ENCODE measurements at regions not wholly inside any gene's neighbourhood (a gene's known extent, or its start where the extent isn't known, plus 50 kb on each side); places are given as distances from the start of the nearest gene placed in this dataset.

GRCh38 chr15:35876762-35877161, 330.8 kb upstream of the DPH6 start:
- Histone ChIP-seq H2BK120ac (ENCODE audit: low read depth, low read length) (no peak overlapping the region), H2BK5ac (ENCODE audit: low read depth, low read length, poor library complexity, severe bottlenecking) (no peak overlapping the region), H3K23ac (ENCODE audit: low read length in 2 of 2) (no peak overlapping the region), H3K9ac (ENCODE audit: low read length) (no peak overlapping the region), H3K27me3 (ENCODE audit: control insufficient read depth in 1 of 2, insufficient read depth in 1 of 2, low read length in 2 of 2) (no peaks in the 10 kb centered on the region), H3K18ac (ENCODE audit: low read depth in 1 of 2, low read length in 2 of 2) (no peak overlapping the region), H2BK15ac (ENCODE audit: low read depth, poor library complexity, severe bottlenecking) (no peak overlapping the region), H4K8ac (ENCODE audit: low read length) (peak overlapping the region; percentile 50), H3K4me3 (ENCODE audit: insufficient read depth in 1 of 2, low read depth in 1 of 2, low read length in 2 of 2) (no peak overlapping the region), H3K9me3 (ENCODE audit: control insufficient read depth, low read length) (no peaks in the 10 kb centered on the region), H2AK5ac (ENCODE audit: low read length, severe bottlenecking) (no peak overlapping the region), H2AFZ (ENCODE audit: low read depth, low read length) (no peak overlapping the region), H3K4ac (ENCODE audit: low read depth in 1 of 2, low read length in 2 of 2) (no peak overlapping the region), H2BK12ac (ENCODE audit: low read length in 2 of 2) (no peak overlapping the region), H3K27ac (ENCODE audit: low read length, poor library complexity, severe bottlenecking) (no peak overlapping the region), H3K4me1 (ENCODE audit: control insufficient read depth, insufficient read depth, low read depth, low read length) (no peaks in the 10 kb centered on the region), H4K91ac (ENCODE audit: low read length) (no peak overlapping the region), H3K79me1 (replicated peaks; ENCODE audit: low read length, poor library complexity, severe bottlenecking) (no peaks in the 10 kb centered on the region), H3K4me2 (ENCODE audit: low read length, poor library complexity, severe bottlenecking) (no peak overlapping the region), H3K14ac (ENCODE audit: low read length in 2 of 2) (no peak overlapping the region), H3K36me3 (ENCODE audit: control insufficient read depth in 1 of 2, insufficient read depth in 2 of 2, low read depth in 1 of 2, low read length in 2 of 2) (no peaks in the 10 kb centered on the region)
- 98% methylated on average over 3 of the region's 4 CpGs for WGBS
- no peak for DNase-seq

DNA sequence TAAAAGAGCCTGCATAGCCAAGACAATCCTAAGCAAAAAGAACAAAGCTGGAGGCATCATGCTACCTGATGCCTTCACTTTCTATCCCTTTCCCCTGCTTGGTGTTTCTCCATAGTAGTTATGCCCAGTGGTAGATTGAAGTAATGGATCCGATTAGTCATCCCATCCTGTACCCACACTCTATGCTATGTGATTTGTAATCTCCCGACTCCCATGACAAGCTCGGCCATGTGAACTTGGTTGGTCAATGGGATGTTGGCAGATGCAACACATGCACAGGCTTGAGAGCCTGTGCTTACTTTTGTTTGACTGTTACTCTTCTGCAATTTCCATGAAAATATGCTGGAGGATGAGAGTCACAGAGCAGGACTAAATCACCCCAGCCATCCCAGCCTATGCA, 334.9 kb upstream of the DPH6 start:
- no peaks in the 10 kb centered on the region for H3K4me1 ChIP-seq (ENCODE audit: control insufficient read depth, insufficient read depth, low read depth, low read length)
- no peak for DNase-seq
- no peak overlapping the region for H2BK12ac ChIP-seq (ENCODE audit: low read length in 2 of 2)
- H2BK5ac ChIP-seq (ENCODE audit: low read depth, low read length, poor library complexity, severe bottlenecking) = no peak overlapping the region
- no peak overlapping the region for H2AK5ac ChIP-seq (ENCODE audit: low read length, severe bottlenecking)
- no peak overlapping the region for H4K8ac ChIP-seq (ENCODE audit: low read length)
- H2BK15ac ChIP-seq (ENCODE audit: low read depth, poor library complexity, severe bottlenecking) = no peak overlapping the region
- H3K4me2 ChIP-seq (ENCODE audit: low read length, poor library complexity, severe bottlenecking) = no peak overlapping the region
- no peaks in the 10 kb centered on the region for H3K9me3 ChIP-seq (ENCODE audit: control insufficient read depth, low read length)
- no peak overlapping the region for H2AFZ ChIP-seq (ENCODE audit: low read depth, low read length)
- no peak overlapping the region for H3K23ac ChIP-seq (ENCODE audit: low read length in 2 of 2)
- H3K18ac ChIP-seq (ENCODE audit: low read depth in 1 of 2, low read length in 2 of 2) = no peak overlapping the region
- no peak overlapping the region for H3K9ac ChIP-seq (ENCODE audit: low read length)
- H3K27me3 ChIP-seq (ENCODE audit: control insufficient read depth in 1 of 2, insufficient read depth in 1 of 2, low read length in 2 of 2) = no peaks in the 10 kb centered on the region
- H3K4ac ChIP-seq (ENCODE audit: low read depth in 1 of 2, low read length in 2 of 2) = no peak overlapping the region
- H2BK120ac ChIP-seq (ENCODE audit: low read depth, low read length) = no peak overlapping the region
- no peaks in the 10 kb centered on the region for H3K79me1 ChIP-seq (replicated peaks; ENCODE audit: low read length, poor library complexity, severe bottlenecking)
- no peak overlapping the region for H3K4me3 ChIP-seq (ENCODE audit: insufficient read depth in 1 of 2, low read depth in 1 of 2, low read length in 2 of 2)
- H3K36me3 ChIP-seq (ENCODE audit: control insufficient read depth in 1 of 2, insufficient read depth in 2 of 2, low read depth in 1 of 2, low read length in 2 of 2) = no peaks in the 10 kb centered on the region
- no peak overlapping the region for H4K91ac ChIP-seq (ENCODE audit: low read length)
- WGBS = 100% methylated on average over 2 of the region's 3 CpGs
- H3K27ac ChIP-seq (ENCODE audit: low read length, poor library complexity, severe bottlenecking) = no peak overlapping the region
- H3K14ac ChIP-seq (ENCODE audit: low read length in 2 of 2) = no peak overlapping the region

DNA sequence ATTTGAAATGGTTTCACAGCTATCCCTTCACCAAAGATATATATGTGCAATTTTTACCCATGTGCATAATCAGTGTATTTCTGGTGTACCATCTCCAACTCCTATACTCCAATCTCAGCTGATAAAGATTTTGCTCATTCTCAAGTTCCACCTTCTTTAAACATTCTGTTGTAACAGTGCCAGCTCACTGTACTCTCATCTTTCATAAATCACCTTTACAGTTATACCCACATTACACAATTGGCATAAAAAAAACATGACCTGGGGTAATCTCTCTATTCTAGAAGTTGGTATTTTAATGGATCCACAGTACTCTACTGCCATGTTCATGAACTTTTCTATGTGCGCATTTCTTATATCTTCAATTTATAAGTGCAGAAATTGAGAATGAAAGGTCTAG, 339.9 kb upstream of the DPH6 start:
- H3K9me3 ChIP-seq (ENCODE audit: control insufficient read depth, low read length) = no peaks in the 10 kb centered on the region
- H3K14ac ChIP-seq (ENCODE audit: low read length in 2 of 2) = no peak overlapping the region
- no peak overlapping the region for H3K27ac ChIP-seq (ENCODE audit: low read length, poor library complexity, severe bottlenecking)
- no peaks in the 10 kb centered on the region for H3K36me3 ChIP-seq (ENCODE audit: control insufficient read depth in 1 of 2, insufficient read depth in 2 of 2, low read depth in 1 of 2, low read length in 2 of 2)
- no peak overlapping the region for H3K23ac ChIP-seq (ENCODE audit: low read length in 2 of 2)
- no peak for DNase-seq
- H3K9ac ChIP-seq (ENCODE audit: low read length) = no peak overlapping the region
- H2AFZ ChIP-seq (ENCODE audit: low read depth, low read length) = no peak overlapping the region
- H2BK5ac ChIP-seq (ENCODE audit: low read depth, low read length, poor library complexity, severe bottlenecking) = no peak overlapping the region
- no peaks in the 10 kb centered on the region for H3K27me3 ChIP-seq (ENCODE audit: control insufficient read depth in 1 of 2, insufficient read depth in 1 of 2, low read length in 2 of 2)
- no peak overlapping the region for H2BK120ac ChIP-seq (ENCODE audit: low read depth, low read length)
- no peak overlapping the region for H2AK5ac ChIP-seq (ENCODE audit: low read length, severe bottlenecking)
- WGBS = no CpG with 5 or more reads among the region's 1 CpG
- no peak overlapping the region for H2BK12ac ChIP-seq (ENCODE audit: low read length in 2 of 2)
- H3K18ac ChIP-seq (ENCODE audit: low read depth in 1 of 2, low read length in 2 of 2) = no peak overlapping the region
- no peak overlapping the region for H2BK15ac ChIP-seq (ENCODE audit: low read depth, poor library complexity, severe bottlenecking)
- H4K91ac ChIP-seq (ENCODE audit: low read length) = no peak overlapping the region
- no peak overlapping the region for H3K4ac ChIP-seq (ENCODE audit: low read depth in 1 of 2, low read length in 2 of 2)
- no peak overlapping the region for H3K4me2 ChIP-seq (ENCODE audit: low read length, poor library complexity, severe bottlenecking)
- no peaks in the 10 kb centered on the region for H3K79me1 ChIP-seq (replicated peaks; ENCODE audit: low read length, poor library complexity, severe bottlenecking)
- no peak overlapping the region for H3K4me3 ChIP-seq (ENCODE audit: insufficient read depth in 1 of 2, low read depth in 1 of 2, low read length in 2 of 2)
- no peak overlapping the region for H4K8ac ChIP-seq (ENCODE audit: low read length)
- no peaks in the 10 kb centered on the region for H3K4me1 ChIP-seq (ENCODE audit: control insufficient read depth, insufficient read depth, low read depth, low read length)

DNA sequence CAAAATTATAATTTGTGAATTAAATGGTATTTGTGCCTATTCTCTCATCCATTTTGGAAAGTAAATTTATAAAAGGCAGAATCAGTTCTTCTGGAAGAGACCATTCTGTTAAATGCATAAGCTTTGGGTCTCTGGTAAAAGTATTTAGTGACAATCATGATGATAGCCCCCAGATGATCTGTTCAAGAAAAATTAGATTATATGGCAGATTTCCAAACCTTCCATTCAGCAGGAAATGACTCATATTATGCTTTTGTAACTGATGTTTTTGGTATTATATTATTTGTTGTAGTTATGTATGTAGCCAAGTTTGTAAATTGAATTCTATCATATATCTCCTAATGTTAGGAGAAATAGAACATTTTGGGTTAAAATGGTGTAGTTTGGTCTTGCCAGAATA, 340.8 kb upstream of the DPH6 start:
- no peak overlapping the region for H2BK5ac ChIP-seq (ENCODE audit: low read depth, low read length, poor library complexity, severe bottlenecking)

More for the DNA sequence above, 340.8 kb upstream of the DPH6 start:
- Histone ChIP-seq H3K23ac (ENCODE audit: low read length in 2 of 2) (no peak overlapping the region), H3K27me3 (ENCODE audit: control insufficient read depth in 1 of 2, insufficient read depth in 1 of 2, low read length in 2 of 2) (no peaks in the 10 kb centered on the region), H3K4me1 (ENCODE audit: control insufficient read depth, insufficient read depth, low read depth, low read length) (no peaks in the 10 kb centered on the region), H2AK5ac (ENCODE audit: low read length, severe bottlenecking) (no peak overlapping the region), H3K4me3 (ENCODE audit: insufficient read depth in 1 of 2, low read depth in 1 of 2, low read length in 2 of 2) (no peak overlapping the region), H3K36me3 (ENCODE audit: control insufficient read depth in 1 of 2, insufficient read depth in 2 of 2, low read depth in 1 of 2, low read length in 2 of 2) (no peaks in the 10 kb centered on the region), H3K79me1 (replicated peaks; ENCODE audit: low read length, poor library complexity, severe bottlenecking) (no peaks in the 10 kb centered on the region), H3K27ac (ENCODE audit: low read length, poor library complexity, severe bottlenecking) (no peak overlapping the region), H4K8ac (ENCODE audit: low read length) (no peak overlapping the region), H3K9me3 (ENCODE audit: control insufficient read depth, low read length) (no peaks in the 10 kb centered on the region), H4K91ac (ENCODE audit: low read length) (no peak overlapping the region), H3K9ac (ENCODE audit: low read length) (no peak overlapping the region), H2BK12ac (ENCODE audit: low read length in 2 of 2) (no peak overlapping the region), H3K4ac (ENCODE audit: low read depth in 1 of 2, low read length in 2 of 2) (no peak overlapping the region), H3K4me2 (ENCODE audit: low read length, poor library complexity, severe bottlenecking) (no peak overlapping the region), H2BK120ac (ENCODE audit: low read depth, low read length) (no peak overlapping the region), H3K14ac (ENCODE audit: low read length in 2 of 2) (no peak overlapping the region), H2BK15ac (ENCODE audit: low read depth, poor library complexity, severe bottlenecking) (no peak overlapping the region), H2AFZ (ENCODE audit: low read depth, low read length) (no peak overlapping the region), H3K18ac (ENCODE audit: low read depth in 1 of 2, low read length in 2 of 2) (no peak overlapping the region)
- DNase-seq = no peak
